ENCODE measurements at regions not wholly inside any gene's neighbourhood (a gene's known extent, or its start where the extent isn't known, plus 50 kb on each side); places are given as distances from the start of the nearest gene placed in this dataset.

GRCh38 chr7:41114691-41115090, 588.2 kb downstream of the INHBA start:
- Histone ChIP-seq H3K4me1 (replicated peaks in 1 of 2) (no peaks in the 10 kb centered on the region), H3K27ac (no peak overlapping the region), H3K9me3 (replicated peaks in 1 of 3) (no peaks in the 10 kb centered on the region), H3K4me3 (no peak overlapping the region), H3K27me3 (no peaks in the 10 kb centered on the region), H3K36me3 (replicated peaks in 1 of 2) (no peaks in the 10 kb centered on the region)
- intact Hi-C loops (cut with DNase I): no loop called here
- DNase-seq: no peak
- 63 to 67% (median 66%) methylated on average over 2 of the region's 2 CpGs for WGBS, 4 donors
- no peak for TF ChIP-seq POLR2A (IDR thresholded peaks at IDR 0.05)
- TF ChIP-seq, protein P1, sequence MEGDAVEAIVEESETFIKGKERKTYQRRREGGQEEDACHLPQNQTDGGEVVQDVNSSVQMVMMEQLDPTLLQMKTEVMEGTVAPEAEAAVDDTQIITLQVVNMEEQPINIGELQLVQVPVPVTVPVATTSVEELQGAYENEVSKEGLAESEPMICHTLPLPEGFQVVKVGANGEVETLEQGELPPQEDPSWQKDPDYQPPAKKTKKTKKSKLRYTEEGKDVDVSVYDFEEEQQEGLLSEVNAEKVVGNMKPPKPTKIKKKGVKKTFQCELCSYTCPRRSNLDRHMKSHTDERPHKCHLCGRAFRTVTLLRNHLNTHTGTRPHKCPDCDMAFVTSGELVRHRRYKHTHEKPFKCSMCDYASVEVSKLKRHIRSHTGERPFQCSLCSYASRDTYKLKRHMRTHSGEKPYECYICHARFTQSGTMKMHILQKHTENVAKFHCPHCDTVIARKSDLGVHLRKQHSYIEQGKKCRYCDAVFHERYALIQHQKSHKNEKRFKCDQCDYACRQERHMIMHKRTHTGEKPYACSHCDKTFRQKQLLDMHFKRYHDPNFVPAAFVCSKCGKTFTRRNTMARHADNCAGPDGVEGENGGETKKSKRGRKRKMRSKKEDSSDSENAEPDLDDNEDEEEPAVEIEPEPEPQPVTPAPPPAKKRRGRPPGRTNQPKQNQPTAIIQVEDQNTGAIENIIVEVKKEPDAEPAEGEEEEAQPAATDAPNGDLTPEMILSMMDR (IDR thresholded peaks at IDR 0.05): no peak

DNA sequence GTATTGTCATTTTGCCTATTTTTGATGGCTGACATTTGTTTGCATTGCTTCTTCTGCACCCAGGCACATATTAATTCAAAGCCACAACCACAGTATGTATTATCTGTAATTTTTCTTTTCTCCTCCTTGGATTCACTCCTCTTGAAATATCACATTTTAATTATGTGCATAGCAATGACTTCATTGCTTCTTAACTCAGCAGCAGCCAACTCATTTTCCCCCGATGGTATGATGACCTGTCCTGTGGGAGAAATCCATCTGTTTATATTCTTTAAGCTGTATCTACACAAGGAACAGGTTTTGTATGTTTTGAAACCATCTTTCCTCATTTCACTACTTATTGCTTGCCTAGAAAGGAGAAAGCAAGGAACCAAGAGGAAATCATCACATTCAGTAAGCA, 588.8 kb downstream of the INHBA start:
- no peaks in the 10 kb centered on the region for H3K4me1 ChIP-seq (replicated peaks in 1 of 2)
- no peak for DNase-seq
- H3K9me3 ChIP-seq (replicated peaks in 1 of 3): no peaks in the 10 kb centered on the region
- no peak for TF ChIP-seq POLR2A (IDR thresholded peaks at IDR 0.05)
- TF ChIP-seq, protein P1 (IDR thresholded peaks at IDR 0.05): no peak
- WGBS, 4 donors: 63 to 91% (median 76%) methylated on average over 1 of the region's 1 CpG
- no peak overlapping the region for H3K4me3 ChIP-seq
- no peaks in the 10 kb centered on the region for H3K27me3 ChIP-seq
- no peaks in the 10 kb centered on the region for H3K36me3 ChIP-seq (replicated peaks in 1 of 2)
- intact Hi-C loops (cut with DNase I): no loop called here
- H3K27ac ChIP-seq: no peak overlapping the region

GRCh38 chr7:41113719-41114118, 589.2 kb downstream of the INHBA start:
- Histone ChIP-seq H3K4me3 (no peak overlapping the region), H3K9me3 (replicated peaks in 1 of 3) (no peaks in the 10 kb centered on the region), H3K27ac (no peak overlapping the region), H3K27me3 (no peaks in the 10 kb centered on the region), H3K36me3 (replicated peaks in 1 of 2) (no peaks in the 10 kb centered on the region), H3K4me1 (replicated peaks in 1 of 2) (no peaks in the 10 kb centered on the region)
- TF ChIP-seq, protein P1 (IDR thresholded peaks at IDR 0.05): no peak
- no peak for TF ChIP-seq POLR2A (IDR thresholded peaks at IDR 0.05)
- no peak for DNase-seq
- intact Hi-C loops (cut with DNase I): no loop called here

GRCh38 chr7:41110186-41110585, 592.7 kb downstream of the INHBA start:
- H3K9me3 ChIP-seq (replicated peaks in 1 of 3): no peaks in the 10 kb centered on the region
- DNase-seq: no peak
- TF ChIP-seq POLR2A (IDR thresholded peaks at IDR 0.05): no peak
- TF ChIP-seq, protein P1 (IDR thresholded peaks at IDR 0.05): no peak
- no peaks in the 10 kb centered on the region for H3K4me1 ChIP-seq (replicated peaks in 1 of 2)
- WGBS, 4 donors: 81 to 90% (median 88%) methylated on average over 1 of the region's 1 CpG
- no peaks in the 10 kb centered on the region for H3K27me3 ChIP-seq
- no peak overlapping the region for H3K27ac ChIP-seq
- H3K36me3 ChIP-seq (replicated peaks in 1 of 2): no peaks in the 10 kb centered on the region
- H3K4me3 ChIP-seq: no peak overlapping the region
- intact Hi-C loops (cut with DNase I): no loop called here
